HG03442 (cell line): ENCODE measurements at regions not wholly inside any gene's neighbourhood (a gene's known extent, or its start where the extent isn't known, plus 50 kb on each side); places are given as distances from the start of the nearest gene placed in this dataset.
"Not testable (repeated sequence)": the region's sequence is repeated elsewhere in the genome, so short reads cannot be mapped to it uniquely, and the experiment has no call there.

Experiments used
- ATAC-seq: cut with Tn5 transposase; IDR thresholded peaks from one replicate; pipeline ENCODE4 v1.9.1; 2021; ENCODE audit warnings: mild to moderate bottlenecking, moderate library complexity; ENCODE audit not compliant: unreplicated experiment

- no peak for ATAC-seq
These were observed 328.5 kb downstream of the FAM72C start for GRCh38 chr1:143643148-143643885.

GRCh38 chr1:143625886-143626285 is 345.9 kb downstream of the FAM72C start:
- ATAC-seq = no peak

- ATAC-seq = no peak
These were observed 351.9 kb downstream of the FAM72C start for GRCh38 chr1:143619851-143620250.

DNA sequence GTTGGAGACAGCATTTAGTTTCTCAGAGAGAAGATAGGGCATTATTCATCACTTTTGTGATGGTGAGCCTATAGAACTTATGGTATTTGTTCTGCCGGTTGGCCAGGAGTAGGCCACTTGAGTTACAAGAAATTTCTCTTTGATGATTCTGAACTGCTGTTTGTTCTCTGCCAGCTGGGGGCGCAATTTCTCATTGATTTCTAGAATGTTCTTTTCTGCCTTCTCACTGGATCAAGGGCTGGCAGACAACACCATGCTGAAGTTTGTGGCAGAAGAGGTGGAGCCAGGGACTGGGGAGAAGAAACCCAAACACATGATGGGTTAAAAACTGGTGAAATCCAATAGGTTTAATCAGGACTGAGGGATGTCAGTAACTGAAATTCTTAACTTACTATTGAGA is 360.6 kb downstream of the FAM72C start:
- ATAC-seq = no peak

- ATAC-seq = no peak
These were observed 361.6 kb downstream of the FAM72C start for GRCh38 chr1:143610196-143610595.

GRCh38 chr1:143604887-143605286 is 366.9 kb downstream of the FAM72C start:
- no peak for ATAC-seq

DNA sequence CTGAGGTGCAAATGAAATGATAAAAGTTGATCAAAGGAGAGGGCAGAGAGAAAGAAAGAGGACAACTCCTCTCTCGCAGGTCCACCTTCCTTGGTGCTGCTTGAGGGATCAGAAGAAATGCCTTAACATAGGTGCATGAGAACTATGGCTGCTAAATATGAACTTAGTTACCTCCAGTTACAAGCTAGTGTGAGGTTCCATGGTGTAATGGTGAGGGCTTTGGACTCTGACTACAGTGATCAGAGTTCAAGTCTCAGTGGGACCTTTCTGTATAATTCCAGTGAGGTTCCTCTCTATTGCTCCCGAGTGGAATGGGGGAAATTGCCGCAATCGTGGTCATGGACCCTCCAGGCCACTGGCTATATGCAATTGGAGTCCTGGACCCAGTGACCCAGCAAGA is 387.3 kb downstream of the FAM72C start:
- no peak for ATAC-seq

DNA sequence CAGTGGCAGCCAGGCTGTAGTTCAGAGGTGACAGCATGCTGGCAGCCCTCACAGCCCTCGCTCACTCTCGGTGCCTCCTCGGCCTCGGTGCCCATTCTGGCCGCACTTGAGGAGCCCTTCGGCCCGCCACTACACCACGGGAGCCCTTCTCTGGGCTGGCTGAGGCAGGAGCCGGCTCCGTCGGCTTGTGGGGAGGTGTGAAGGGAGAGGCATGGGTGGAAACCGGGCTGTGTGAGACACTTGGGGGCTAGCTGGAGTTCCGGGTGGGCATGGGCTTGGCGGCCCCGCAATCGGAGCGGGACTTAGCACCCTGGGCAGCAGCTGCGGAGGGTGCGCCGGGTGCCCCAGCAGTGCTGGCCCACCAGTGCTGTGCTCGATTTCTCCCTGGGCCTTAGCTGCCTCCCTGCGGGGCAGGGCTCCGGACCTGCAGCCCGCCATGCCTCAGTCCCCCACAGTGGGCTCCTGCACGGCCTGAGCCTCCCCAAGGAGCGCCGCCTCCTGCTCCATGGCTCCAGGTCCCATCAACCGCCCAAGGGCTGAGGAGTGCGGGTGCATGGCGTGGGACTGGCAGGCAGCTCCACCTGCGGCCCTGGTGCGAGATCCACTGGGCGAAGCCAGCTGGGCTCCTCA is 396.8 kb downstream of the FAM72C start:
- no peak for ATAC-seq

DNA sequence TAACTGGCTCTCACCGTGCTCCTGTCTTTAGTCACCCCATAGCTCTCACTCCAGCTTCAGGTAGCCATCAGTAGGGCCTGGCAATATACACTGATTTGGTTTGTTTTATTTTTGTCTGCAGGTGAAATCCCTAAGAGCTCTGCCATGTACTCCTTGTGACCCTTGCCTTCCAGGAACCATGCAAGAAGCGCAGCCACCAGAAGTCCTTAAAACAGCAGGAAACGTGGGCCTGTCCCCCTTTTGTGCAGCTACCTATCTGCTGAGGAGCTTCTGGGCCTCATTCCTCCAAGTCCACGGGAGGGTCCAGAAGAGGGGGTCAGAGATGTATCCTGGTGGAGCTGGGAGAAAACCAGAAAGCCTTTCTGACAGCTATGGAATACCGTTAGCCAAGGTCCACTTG is 399.1 kb downstream of the FAM72C start:
- ATAC-seq = not testable (repeated sequence)

GRCh38 chr1:143563761-143564160 is 408.0 kb downstream of the FAM72C start:
- not testable (repeated sequence) for ATAC-seq

DNA sequence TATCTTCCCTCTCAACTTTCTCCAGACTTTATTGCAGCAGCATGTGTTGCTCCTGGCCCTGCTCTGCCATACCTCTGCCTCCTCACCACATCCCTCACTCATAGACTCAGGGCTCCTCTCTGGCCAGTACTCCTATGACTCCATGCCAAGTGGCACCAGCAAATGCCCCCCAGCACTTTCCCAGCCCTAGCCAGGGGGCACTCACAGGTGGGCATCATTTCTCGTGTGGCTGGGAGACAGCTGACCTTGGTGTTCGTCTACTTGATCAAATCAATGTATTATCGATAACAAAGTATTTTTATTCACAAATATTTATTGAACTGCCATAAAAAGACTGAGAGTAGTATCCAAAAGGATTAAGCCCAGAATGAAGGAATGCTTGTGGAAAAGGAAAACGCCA is 418.2 kb downstream of the FAM72C start:
- no peak for ATAC-seq

DNA sequence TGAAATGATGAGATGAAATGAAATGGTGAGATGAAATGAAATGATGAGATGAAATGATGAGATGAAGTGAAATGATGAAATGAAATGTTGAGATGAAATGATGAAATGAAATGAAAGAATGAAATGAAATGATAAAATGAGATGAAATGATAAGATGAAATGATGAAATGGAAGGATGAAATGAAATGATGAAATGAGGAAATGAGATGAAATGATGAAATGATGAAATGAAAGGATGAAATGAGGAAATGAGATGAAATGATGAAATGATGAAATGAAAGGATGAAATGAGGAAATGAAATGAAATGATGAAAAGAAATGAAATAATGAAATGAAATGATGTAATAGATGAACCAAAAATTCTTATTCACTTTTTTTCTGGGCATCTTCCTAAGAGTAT is 467.1 kb downstream of the FAM72C start:
- not testable (repeated sequence) for ATAC-seq

DNA sequence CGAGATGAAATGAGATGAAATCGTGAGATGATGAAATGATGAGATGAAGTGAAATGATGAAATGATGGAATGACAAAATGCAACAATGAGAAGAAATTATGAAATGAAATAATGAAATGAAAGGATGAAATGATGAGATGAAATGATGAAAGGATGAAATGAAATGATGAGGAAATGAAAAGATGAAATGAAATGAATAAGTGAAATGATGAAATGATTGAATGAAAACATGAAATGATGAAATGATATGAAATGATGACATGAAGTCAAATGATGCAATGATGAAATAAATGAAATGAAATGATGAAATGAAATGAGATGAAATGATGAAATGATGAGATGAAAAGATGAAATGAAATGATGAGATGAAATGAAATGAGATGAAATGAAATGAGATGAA is 467.7 kb downstream of the FAM72C start:
- not testable (repeated sequence) for ATAC-seq

DNA sequence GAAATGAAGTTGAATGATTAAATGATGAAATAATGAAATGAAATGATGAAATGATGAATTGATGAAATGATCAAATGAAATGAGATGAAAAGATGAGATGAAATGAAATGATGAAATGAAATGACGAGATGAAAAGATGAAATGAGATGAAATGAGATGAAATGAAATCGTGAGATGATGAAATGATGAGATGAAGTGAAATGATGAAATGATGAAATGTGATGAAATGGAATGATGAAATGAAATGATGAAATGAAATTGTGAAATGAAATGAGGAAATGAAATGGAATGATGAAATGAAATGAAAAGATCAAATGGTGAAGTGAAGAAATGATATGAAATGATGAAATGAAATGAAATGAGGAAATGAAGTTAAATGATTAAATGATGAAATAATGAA is 468.7 kb downstream of the FAM72C start:
- not testable (repeated sequence) for ATAC-seq

GRCh38 chr1:143502038-143502437 is 469.7 kb downstream of the FAM72C start:
- not testable (repeated sequence) for ATAC-seq

GRCh38 chr1:143498059-143498749 is 473.6 kb downstream of the FAM72C start:
- ATAC-seq = not testable (repeated sequence)

DNA sequence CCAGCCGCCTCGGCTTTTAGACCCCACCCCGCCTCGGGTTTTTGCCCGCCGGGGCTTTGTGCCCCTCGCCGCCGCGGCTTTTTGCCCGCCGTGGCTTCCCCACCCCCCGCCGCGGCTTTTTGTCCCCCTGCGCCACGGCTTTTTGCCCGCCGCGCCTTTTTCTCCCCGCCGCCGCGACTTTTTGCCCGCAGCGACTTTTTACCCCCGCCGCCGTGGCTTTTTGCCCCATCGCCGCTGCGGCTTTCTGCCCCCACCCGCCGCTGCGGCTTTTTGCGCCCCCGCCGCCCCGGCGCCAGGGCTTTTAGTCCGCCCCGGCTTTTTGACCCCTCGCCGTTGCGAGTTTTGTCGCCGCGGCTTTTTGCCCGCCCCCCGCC is 474.4 kb downstream of the FAM72C start:
- no peak for ATAC-seq

- not testable (repeated sequence) for ATAC-seq
These were observed 475.0 kb downstream of the FAM72C start for GRCh38 chr1:143496526-143497373.
